Astrocyte (in vitro differentiated cells and primary cell): ENCODE measurements at regions not wholly inside any gene's neighbourhood (a gene's known extent, or its start where the extent isn't known, plus 50 kb on each side); places are given as distances from the start of the nearest gene placed in this dataset.

Experiments used
- EZH2 ChIP-seq: IDR thresholded peaks from 2 replicates; pipeline ENCODE4 v1.6.1; 2012; ENCODE audit warnings: mild to moderate bottlenecking, low read length, inconsistent platforms; ENCODE audit not compliant: insufficient read depth
- TF ChIP-seq, protein P1 (sequence below): IDR thresholded peaks from 2 replicates; pipeline ENCODE4 v1.5.1; 2011; ENCODE audit warnings: low read depth, mild to moderate bottlenecking, inconsistent platforms, low read length, moderate library complexity; ENCODE audit not compliant: insufficient read depth

DNA sequence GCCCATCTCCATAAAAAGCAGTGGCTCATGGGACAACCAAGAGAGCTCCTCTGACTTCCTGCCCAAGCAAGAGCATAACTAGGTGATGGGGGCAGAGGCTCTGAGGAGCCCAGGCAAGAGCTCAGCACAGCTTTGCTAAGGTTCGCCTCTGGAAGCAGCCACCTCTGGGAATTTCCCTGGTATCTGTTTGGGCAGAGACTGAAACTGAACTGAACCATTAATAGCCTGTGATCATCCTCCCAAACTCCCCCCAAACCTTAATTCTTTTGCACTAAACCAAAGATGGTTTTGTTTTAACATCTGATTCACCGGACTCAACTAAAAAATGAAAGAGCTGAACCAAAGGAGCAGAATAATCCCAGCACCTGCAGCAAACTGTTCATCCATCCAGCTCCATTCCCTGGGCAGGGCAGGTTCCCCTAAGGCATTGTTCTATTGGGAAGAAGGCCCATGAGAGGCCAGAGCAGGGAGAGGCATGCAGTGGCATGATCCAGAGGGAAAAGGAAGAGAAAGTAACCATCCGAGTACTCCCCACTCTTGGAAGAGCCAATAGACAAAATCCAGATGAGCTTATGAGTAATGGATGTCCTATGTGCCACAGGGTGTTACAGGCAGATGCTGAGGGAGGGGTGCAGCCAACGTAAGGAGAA lies 77.8 kb upstream of the KAZN start:
- TF ChIP-seq, protein P1, sequence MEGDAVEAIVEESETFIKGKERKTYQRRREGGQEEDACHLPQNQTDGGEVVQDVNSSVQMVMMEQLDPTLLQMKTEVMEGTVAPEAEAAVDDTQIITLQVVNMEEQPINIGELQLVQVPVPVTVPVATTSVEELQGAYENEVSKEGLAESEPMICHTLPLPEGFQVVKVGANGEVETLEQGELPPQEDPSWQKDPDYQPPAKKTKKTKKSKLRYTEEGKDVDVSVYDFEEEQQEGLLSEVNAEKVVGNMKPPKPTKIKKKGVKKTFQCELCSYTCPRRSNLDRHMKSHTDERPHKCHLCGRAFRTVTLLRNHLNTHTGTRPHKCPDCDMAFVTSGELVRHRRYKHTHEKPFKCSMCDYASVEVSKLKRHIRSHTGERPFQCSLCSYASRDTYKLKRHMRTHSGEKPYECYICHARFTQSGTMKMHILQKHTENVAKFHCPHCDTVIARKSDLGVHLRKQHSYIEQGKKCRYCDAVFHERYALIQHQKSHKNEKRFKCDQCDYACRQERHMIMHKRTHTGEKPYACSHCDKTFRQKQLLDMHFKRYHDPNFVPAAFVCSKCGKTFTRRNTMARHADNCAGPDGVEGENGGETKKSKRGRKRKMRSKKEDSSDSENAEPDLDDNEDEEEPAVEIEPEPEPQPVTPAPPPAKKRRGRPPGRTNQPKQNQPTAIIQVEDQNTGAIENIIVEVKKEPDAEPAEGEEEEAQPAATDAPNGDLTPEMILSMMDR: no peak
- no peak for TF ChIP-seq EZH2
